Colon (tissue), 2 donors: ENCODE measurements at regions not wholly inside any gene's neighbourhood (a gene's known extent, or its start where the extent isn't known, plus 50 kb on each side); places are given as distances from the start of the nearest gene placed in this dataset.

Source experiments
- FAIRE-seq: peaks from 2 replicates; lab custom pipeline; 2012; peaks lifted over from hg19 to GRCh38; lab: Jason Lieb, UNC
- donor health status: control.
- donor health status: control.

- FAIRE-seq = no peak
Measured at GRCh38 chr7:142407939-142408570, 150.2 kb upstream of the PRSS58 start.

GRCh38 chr7:142405122-142405765 is 147.4 kb upstream of the PRSS58 start:
- no peak for FAIRE-seq

GRCh38 chr7:142401951-142402350 is 144.1 kb upstream of the PRSS58 start:
- no peak for FAIRE-seq

DNA sequence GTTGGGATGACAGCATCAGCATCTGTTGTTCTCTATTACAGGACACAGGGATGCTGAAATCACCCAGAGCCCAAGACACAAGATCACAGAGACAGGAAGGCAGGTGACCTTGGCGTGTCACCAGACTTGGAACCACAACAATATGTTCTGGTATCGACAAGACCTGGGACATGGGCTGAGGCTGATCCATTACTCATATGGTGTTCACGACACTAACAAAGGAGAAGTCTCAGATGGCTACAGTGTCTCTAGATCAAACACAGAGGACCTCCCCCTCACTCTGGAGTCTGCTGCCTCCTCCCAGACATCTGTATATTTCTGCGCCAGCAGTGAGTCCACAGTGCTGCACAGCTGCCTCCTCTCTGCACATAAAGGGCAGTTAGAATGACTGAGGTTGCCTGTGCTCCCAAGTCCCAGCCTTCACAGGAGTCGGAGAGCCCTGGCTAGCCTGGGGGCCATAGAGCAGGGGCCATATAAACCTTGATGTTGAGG is 142.2 kb upstream of the PRSS58 start:
- no peak for FAIRE-seq

DNA sequence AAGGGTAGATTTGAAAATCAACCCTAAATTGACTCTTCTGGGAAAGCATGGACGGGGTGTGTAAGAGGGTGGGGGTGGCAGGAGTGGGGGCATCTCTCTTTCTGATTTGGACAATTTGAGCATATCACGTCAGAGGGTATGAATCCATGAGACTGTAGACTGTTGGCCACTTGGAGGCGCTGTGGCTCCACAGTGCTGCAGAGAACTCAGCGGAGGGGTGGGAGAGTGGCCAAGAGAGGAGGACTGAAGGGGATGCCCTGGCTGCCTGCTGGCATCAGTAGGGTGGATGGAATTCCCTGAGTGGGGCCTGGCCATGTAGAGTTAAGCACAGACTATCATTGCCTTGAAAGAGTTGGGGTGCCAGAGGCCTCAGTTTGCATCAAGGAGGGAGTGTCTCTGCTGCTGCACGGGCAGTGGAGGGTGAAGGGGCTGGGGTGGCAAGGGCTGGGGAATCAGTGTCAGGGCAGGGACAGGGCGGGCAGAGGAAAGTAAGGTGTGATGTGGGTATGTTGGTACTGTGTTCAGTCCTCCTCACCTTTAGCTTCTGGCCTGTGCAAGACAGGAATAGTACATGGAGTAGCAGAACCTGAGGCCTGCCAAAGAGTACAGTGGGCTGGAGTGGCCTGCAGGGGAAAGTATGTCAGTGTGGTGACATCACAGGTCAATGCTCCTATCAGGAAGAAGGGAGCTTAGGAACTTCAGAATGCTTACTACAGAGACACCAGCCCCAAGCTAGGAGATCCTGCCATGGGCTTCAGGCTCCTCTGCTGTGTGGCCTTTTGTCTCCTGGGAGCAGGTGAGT is 133.5 kb upstream of the PRSS58 start:
- FAIRE-seq = no peak

- no peak for FAIRE-seq
Measured at GRCh38 chr7:142389544-142389943, 131.7 kb upstream of the PRSS58 start.

- no peak for FAIRE-seq
Measured at GRCh38 chr7:142385491-142386340, 127.9 kb upstream of the PRSS58 start.

DNA sequence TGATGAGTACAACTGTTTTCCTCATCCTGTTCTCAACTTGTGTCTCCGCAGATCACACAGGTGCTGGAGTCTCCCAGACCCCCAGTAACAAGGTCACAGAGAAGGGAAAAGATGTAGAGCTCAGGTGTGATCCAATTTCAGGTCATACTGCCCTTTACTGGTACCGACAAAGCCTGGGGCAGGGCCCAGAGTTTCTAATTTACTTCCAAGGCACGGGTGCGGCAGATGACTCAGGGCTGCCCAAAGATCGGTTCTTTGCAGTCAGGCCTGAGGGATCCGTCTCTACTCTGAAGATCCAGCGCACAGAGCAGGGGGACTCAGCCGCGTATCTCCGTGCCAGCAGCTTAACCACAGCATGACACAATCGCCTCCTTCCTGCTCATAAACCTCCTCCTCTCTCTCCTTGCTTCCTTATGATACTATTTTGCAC is 126.7 kb upstream of the PRSS58 start:
- no peak for FAIRE-seq

DNA sequence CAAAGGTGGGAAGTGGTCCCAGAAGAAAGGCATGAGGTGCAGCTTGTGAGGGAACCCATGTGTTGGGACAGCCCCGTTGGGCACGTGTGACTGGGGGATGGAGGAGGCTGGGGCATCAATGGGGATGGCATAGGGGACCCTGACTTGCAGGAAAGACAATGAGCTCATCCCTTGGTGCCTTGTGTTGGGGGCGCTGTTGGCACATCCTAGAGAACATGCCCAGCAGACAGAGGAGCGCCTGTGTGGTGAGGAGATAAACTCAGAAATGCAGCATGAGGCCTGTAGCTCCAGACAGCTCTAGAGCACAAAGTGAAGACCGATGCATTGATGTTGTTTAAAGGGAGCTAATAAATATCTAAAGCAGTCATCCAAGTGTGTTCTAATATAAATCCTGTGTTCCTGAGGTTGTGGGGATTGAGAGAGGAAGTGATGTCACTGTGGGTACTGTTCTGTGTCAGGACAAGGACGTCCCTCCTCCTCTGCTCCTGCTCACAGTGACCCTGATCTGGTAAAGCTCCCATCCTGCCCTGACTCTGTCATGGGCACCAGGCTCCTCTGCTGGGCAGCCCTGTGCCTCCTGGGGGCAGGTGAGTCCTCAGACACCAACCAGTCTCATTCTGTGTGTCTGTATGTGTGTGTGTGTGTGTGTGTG is 126.1 kb upstream of the PRSS58 start:
- no peak for FAIRE-seq

DNA sequence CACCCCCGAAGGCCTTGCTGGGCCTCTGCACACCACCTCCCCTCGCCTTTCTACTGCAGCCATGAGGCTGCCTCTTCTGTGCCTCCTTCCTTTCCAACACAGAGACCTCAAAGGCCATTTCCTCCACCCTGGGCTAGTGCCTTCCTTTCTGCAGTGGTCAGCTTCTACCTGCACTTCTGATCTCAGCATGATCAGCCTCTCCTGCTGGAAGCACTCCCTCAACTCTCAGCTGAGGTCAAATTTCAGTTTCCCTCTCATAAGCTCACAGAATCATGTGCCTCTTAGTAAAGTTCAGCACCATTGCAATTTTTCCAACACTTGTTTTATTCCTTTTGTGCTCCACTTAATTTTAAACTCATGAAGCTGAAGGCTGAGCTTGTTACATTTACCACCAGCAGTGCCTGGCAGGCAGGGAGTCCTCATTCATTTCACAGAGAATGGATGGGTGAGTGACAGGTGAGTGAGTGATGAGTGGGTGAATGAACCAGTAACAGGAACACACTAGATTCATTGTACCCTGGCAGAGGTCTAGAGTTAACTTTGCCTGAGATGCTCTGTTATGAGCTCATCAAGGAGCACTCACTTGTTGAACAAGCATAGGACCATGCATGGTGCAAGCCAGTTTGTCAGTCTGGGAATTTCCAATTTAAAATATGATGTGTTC is 124.0 kb upstream of the PRSS58 start:
- no peak for FAIRE-seq

GRCh38 chr7:142380069-142380468 is 122.2 kb upstream of the PRSS58 start:
- no peak for FAIRE-seq

DNA sequence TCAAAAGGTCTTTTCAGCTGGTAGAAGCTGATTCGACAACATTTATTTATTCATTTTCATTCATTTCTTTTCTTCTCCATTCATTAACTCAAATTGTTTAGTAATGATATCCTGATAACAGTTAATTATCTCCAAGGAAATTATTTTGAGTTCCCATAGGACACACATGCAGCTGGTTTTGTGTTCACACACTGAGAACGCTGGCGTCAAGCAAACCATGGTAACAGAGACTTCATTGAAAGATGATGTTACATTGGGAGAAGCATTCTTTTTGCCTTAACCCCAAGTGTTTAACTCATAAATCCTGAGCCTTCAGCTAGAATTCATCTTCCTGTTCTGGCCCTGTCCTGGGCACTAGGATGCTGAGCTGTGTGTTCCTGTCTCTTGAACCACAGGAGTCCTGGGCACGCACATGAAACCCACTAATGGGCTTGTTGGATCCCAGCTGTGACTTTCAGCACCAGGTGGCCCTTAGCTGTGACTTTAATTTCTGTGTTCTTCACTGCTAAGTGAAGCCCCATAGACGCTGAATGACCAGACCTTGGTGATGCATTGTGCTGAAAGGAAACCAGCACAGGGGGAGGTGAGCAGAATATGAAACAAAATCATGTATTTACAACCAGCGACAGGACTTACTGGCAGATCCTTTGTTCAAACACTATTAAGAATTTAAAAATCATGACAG is 121.5 kb upstream of the PRSS58 start:
- FAIRE-seq = no peak

GRCh38 chr7:142377567-142377966 is 119.7 kb upstream of the PRSS58 start:
- no peak for FAIRE-seq

DNA sequence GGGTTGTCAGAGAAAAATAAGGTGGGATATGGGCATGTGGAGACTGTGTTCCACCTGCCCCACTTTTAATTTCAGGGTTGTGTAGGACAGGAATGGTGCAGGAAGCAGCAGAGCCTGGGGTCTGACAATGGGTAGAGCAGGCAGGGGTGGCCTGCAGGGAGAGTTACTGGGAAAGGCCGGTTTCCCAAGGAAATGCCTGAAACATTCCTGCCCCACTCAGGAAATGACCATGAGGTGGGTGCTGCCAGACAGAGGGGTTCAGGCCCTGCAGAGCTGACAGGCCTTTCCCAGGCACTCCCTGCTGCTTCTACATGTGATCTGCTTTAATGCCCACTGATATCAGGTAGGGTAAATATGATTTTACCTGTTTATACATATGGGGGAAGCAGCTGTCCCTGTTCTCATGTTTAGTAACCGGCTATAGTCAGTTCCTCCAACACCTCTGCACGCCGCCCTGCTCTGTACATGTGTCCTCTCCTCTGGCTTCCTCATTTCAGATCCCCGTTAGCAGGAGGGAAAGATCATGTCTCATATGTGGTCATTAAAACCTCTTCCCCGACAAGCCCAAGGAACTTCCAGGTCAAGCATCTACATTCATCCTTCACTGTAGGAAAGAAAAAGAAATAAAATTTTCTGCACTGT is 118.6 kb upstream of the PRSS58 start:
- no peak for FAIRE-seq

DNA sequence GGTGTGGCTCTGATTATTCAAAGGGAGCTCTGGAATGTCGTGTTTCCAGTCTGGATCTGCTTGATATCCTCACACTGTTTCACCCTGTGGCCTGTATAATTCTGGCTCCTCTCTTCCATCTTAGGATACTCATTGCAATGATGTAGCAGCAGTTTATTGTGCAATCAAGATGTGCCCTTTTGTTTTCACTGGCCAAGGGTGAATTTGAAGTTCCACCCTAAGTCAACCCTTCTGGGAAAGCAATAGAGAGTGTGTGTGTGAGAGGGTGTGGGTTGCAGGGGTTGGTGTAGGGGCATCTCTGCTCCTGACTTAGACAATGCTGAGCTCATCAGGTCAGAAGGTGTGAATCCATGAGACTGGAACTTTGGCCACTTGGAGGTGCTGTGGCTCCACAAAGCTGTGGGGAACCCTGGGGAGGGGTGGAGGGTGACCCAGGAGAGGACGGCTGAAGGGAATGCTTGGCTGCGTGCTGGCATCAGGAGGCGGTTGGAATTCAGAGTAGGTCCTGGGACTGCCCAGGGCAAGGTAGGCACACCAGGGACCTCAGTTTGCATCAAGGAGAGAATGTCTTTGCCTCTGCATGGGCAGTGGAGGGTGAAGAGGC is 118.0 kb upstream of the PRSS58 start:
- FAIRE-seq = no peak

- FAIRE-seq = no peak
Measured at GRCh38 chr7:142372727-142373126, 114.9 kb upstream of the PRSS58 start.

GRCh38 chr7:142371586-142372377 is 113.9 kb upstream of the PRSS58 start:
- no peak for FAIRE-seq

DNA sequence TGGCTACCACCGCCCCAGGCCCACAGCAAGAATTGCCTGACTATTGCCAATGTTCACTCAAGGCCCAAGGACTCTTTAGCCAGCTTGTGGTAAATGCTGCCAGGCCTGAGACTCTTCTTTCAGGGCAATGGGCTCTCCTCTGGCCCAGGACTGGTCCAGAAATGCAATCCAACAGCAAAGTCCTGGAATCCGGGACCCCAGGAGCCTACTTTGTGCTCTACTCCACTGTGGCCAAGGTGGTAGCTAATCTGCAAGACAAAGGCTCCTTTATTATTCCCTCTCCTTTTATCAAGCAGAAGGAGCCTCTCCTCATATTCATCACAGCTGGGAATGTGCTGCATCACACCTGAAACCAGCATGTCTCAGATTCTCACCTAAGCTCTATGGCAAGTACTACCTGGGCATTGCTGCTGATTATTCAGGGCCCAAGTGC is 107.6 kb upstream of the PRSS58 start:
- FAIRE-seq = no peak

GRCh38 chr7:142364551-142364950 is 106.7 kb upstream of the PRSS58 start:
- FAIRE-seq = no peak
